GM20000 (cell line): ENCODE measurements at regions not wholly inside any gene's neighbourhood (a gene's known extent, or its start where the extent isn't known, plus 50 kb on each side); places are given as distances from the start of the nearest gene placed in this dataset.

Experiments used
- DNase-seq: peaks from one replicate; pipeline ENCODE4 v3.0.0; 2012; ENCODE audit warnings: low spot score
- CTCF ChIP-seq: IDR thresholded peaks from 2 replicates; pipeline ENCODE4 v1.5.1; 2012; ENCODE audit warnings: mild to moderate bottlenecking, control low read depth; ENCODE audit errors: extremely low read depth, missing control alignments

GRCh38 chr10:43962346-43963191 lies 313.9 kb upstream of the ZNF32 start:
- DNase-seq = no peak
- no peak for TF ChIP-seq CTCF

GRCh38 chr10:43961523-43962345 lies 313.1 kb upstream of the ZNF32 start:
- no peak for TF ChIP-seq CTCF
- no peak for DNase-seq

GRCh38 chr10:43960981-43961380 lies 312.3 kb upstream of the ZNF32 start:
- TF ChIP-seq CTCF = no peak
- DNase-seq = no peak

GRCh38 chr10:43960477-43960876 lies 311.8 kb upstream of the ZNF32 start:
- TF ChIP-seq CTCF = no peak
- DNase-seq = no peak

- no peak for DNase-seq
- no peak for TF ChIP-seq CTCF
Observed at GRCh38 chr10:43960135-43960415, 311.4 kb upstream of the ZNF32 start.

DNA sequence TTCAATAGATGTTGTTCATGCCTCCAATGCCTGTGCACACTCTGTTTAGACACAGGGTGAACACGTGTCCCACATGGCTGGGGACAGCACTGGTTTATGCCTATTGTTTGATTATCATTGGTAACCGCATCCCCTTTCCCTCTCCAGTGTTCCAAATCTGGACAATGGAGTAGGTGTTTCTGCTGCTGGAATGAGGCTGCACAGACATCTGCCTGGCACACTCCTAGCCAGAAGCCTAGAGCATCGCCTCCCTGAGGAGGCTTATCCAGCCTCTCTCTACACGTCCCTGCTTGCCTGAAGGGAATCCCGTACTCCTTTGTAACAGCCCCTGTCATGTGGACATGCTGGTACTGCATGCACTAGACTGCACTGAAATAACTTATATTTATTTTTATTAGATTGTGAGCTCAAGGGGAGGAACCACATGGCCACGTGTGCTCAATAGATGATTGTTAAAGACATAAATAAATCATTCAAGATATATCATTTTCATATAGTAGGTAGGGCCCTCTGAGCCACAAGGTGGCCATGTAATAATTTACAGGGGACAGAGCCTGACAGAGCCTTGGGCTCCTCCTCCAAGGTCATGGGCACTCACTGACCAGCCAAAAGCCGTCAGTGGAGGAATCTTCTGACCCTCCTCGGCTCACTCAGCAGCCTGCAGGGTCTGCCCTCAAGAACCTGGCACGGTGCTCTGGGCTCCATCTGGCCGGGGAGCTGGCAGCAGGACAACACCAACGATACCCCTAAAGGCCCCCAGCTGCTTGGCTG lies 310.9 kb upstream of the ZNF32 start:
- DNase-seq = no peak
- TF ChIP-seq CTCF = no peak

DNA sequence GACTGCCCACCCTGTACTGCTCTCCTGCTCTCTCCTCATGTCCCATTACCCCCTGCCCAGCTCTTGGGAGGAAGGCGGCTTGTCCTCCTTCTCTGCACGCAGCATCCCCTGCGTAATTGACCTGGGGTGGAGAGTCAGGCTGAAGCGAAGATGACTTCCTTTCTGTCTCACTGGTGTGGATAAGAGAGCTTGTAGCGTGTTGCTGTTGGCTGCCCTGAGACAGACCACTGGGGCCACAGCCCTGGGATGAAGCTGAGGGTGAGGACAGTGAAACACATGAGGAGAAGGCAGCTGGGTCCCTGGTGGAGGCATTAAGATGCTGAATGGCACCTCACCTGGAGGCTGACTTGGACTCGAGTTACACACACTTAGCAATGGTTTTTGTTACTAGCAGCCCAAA lies 310.3 kb upstream of the ZNF32 start:
- no peak for TF ChIP-seq CTCF
- DNase-seq = no peak
